MCF 10A (cell line): ENCODE measurements at regions not wholly inside any gene's neighbourhood (a gene's known extent, or its start where the extent isn't known, plus 50 kb on each side); places are given as distances from the start of the nearest gene placed in this dataset.

Experiments used
- BruUV-seq: library from RNA; stranded (reverse); fragments of 400-500 nt; replicated peaks from 2 replicates; lab custom pipeline; 2021; lab: Mats Ljungman, UMichigan
- CTCF ChIA-PET: fragments of 300-600 bp; sonication (Branson Sonifier 250); formaldehyde crosslinking; extraction: SDS; loops from one replicate; lab custom pipeline; 2021; ENCODE audit warnings: antibody characterized with exemption, inconsistent platforms; lab: Yijun Ruan, JAX
- POLR2A ChIA-PET: fragments of 300-600, 350-650 bp; sonication (Branson Sonifier 250); formaldehyde crosslinking; extraction: SDS; loops from one replicate; lab custom pipeline; 2020; ENCODE audit warnings: antibody characterized with exemption, inconsistent platforms; lab: Yijun Ruan, JAX
- DNase-seq: peaks from one replicate; pipeline ENCODE4 v3.0.0-alpha.2; 2018; ENCODE audit not compliant: unreplicated experiment
- H3K27ac Mint-ChIP-seq: one replicate; pipeline ENCODE4 v1.8.0; 2022; ENCODE audit warnings: mild to moderate bottlenecking, low read depth, mixed read lengths; ENCODE audit not compliant: unreplicated experiment
- H3K27me3 Mint-ChIP-seq: one replicate; pipeline ENCODE4 v1.8.0; 2022; ENCODE audit warnings: mixed read lengths; ENCODE audit not compliant: insufficient read depth, unreplicated experiment
- H3K36me3 Mint-ChIP-seq: one replicate; pipeline ENCODE4 v1.8.0; 2022; ENCODE audit warnings: mild to moderate bottlenecking, moderate library complexity, mixed read lengths; ENCODE audit not compliant: insufficient read depth, unreplicated experiment
- H3K4me1 Mint-ChIP-seq: one replicate; pipeline ENCODE4 v1.8.0; 2022; ENCODE audit warnings: mixed read lengths; ENCODE audit not compliant: insufficient read depth, unreplicated experiment
- H3K4me3 Mint-ChIP-seq: one replicate; pipeline ENCODE4 v1.8.0; 2022; ENCODE audit warnings: mild to moderate bottlenecking, moderate library complexity, mixed read lengths; ENCODE audit not compliant: unreplicated experiment
- H3K9me3 Mint-ChIP-seq: one replicate; pipeline ENCODE4 v1.8.0; 2022; ENCODE audit warnings: mixed read lengths; ENCODE audit not compliant: unreplicated experiment
- intact Hi-C: fragments of 100-400 bp; cut with micrococcal nuclease; formaldehyde crosslinking; loops from 2 replicates; pipeline ENCODE4 v1.14.1; 2022
- TF ChIP-seq, protein P1 (sequence below): fragments of 200-600 bp; IDR thresholded peaks from one replicate; pipeline ENCODE4 v1.8.0; 2022; ENCODE audit warnings: antibody characterized with exemption, mild to moderate bottlenecking; ENCODE audit not compliant: unreplicated experiment

DNA sequence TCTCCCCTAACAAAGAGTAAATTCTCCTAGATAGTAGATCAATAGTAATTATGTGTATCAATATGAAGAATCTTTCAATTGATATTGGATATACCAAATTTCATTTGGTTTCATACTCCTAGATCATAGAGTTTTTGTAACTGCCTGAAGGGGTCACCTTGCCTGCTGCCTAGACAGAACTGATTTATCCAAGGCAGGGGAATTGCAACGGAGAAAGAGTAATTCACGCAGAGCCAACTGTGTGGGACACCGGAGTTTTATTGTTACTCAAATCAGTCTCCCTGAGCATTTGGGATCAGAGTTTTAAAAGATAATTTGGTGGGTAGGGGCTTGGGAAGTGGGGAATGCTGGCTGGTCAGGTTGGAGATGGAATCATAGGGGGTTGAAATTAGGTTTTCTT, 92.2 kb upstream of the SLC8A1 start:
- Mint-ChIP-seq H3K4me3 (no peak overlapping the region), H3K27me3 (no peaks in the 10 kb centered on the region), H3K27ac (no peak overlapping the region), H3K9me3 (no peaks in the 10 kb centered on the region), H3K36me3 (no peaks in the 10 kb centered on the region), H3K4me1 (no peaks in the 10 kb centered on the region)
- TF ChIP-seq, protein P1, sequence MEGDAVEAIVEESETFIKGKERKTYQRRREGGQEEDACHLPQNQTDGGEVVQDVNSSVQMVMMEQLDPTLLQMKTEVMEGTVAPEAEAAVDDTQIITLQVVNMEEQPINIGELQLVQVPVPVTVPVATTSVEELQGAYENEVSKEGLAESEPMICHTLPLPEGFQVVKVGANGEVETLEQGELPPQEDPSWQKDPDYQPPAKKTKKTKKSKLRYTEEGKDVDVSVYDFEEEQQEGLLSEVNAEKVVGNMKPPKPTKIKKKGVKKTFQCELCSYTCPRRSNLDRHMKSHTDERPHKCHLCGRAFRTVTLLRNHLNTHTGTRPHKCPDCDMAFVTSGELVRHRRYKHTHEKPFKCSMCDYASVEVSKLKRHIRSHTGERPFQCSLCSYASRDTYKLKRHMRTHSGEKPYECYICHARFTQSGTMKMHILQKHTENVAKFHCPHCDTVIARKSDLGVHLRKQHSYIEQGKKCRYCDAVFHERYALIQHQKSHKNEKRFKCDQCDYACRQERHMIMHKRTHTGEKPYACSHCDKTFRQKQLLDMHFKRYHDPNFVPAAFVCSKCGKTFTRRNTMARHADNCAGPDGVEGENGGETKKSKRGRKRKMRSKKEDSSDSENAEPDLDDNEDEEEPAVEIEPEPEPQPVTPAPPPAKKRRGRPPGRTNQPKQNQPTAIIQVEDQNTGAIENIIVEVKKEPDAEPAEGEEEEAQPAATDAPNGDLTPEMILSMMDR, result no peak
- DNase-seq, result no peak
- BruUV-seq, result no TSS peak
- intact Hi-C loops, result no loop called here
- ChIA-PET POLR2A (no interaction called here), CTCF (interaction anchor here (1.4 kb wide), 1 partner anchor 11 kb away, joined by 3 read pairs; no protein-coding TSS in a partner anchor)

DNA sequence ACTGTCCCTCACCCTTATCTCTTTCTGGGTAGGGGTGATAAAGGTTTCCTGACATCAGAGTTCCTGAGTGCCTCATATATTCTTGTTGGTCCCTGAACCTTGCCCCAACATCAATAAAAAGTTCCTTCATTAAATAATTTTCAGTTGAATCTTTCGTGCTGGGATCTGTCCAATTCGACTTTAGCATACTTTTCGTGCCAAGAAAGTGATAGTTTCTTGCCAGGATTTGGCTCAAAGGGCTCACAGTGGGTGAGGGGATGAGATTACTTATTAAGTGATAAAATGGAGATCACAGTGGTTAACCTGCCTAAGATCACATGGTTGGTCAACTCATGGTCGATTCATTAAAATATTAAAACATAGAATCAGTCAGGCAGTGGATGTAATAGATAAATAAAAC, 93.8 kb upstream of the SLC8A1 start:
- BruUV-seq, result no TSS peak
- Mint-ChIP-seq H3K4me1 (no peaks in the 10 kb centered on the region), H3K9me3 (no peaks in the 10 kb centered on the region), H3K4me3 (no peak overlapping the region), H3K27me3 (no peaks in the 10 kb centered on the region), H3K36me3 (no peaks in the 10 kb centered on the region), H3K27ac (no peak overlapping the region)
- POLR2A ChIA-PET, result no interaction called here
- TF ChIP-seq, protein P1, result no peak
- intact Hi-C loops, result no loop called here
- CTCF ChIA-PET, result no interaction called here
- no peak for DNase-seq

DNA sequence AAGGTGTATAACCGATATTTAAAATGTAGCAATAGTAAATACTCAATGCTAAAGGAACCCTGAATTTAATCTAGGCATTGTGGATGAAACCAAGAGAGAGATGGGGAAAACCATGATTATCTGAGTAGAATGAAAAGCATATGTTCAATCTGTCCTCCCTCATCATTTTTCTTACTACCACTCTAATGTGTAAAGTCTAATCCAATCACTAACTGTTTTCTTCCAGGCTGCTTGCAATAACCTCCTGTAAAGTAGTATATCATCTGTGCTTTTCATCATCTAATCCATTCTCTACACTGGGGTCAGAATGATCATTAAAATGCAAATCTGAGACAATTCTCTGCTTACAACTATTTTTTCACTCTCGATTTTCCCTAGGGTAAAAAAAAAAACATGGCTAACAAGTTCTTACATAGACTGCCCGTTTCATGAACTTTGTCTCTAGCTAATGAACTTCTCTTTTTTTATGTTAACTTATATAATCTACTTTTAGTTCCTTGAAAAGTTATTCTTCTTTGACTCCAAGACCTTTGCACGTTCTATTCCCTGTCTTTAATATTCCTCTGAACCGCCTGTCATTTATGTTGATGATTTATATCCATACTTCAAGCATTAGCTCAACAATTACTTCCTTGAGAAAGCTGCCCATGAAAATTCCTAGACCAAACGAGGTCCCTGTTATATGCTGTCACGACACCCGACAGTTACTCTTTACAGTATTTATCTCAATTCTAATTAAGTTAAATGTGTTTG, 94.7 kb upstream of the SLC8A1 start:
- intact Hi-C loops, result no loop called here
- no TSS peak for BruUV-seq
- CTCF ChIA-PET, result interaction anchor here (0.6 to 1.2 kb wide), 3 partner anchors 9 to 635 kb away, joined by 4 to 5 read pairs (median 5); no protein-coding TSS in a partner anchor

DNA sequence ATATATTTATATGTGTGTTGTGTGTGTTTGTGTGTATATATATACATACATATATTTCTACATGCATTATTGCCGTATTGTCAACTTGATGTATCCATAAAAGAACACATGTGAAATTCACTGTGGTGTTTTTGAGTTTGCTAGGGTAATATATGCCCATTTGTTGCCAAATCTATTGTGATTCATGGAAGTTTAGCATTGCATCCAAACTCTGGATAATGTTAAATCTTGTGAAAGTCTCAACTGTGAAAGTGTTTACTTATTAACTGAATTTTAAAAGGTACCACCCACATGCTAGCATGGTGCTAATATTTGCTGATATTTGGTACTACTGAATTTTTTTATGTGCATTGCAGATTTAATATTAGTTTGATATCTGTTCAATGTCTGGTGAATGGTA, 96.6 kb upstream of the SLC8A1 start:
- CTCF ChIA-PET, result no interaction called here
- Mint-ChIP-seq H3K27ac (no peak overlapping the region), H3K4me1 (no peaks in the 10 kb centered on the region), H3K9me3 (no peaks in the 10 kb centered on the region), H3K4me3 (no peak overlapping the region), H3K36me3 (no peaks in the 10 kb centered on the region), H3K27me3 (no peaks in the 10 kb centered on the region)
- POLR2A ChIA-PET, result no interaction called here
- intact Hi-C loops, result no loop called here
- no peak for DNase-seq
- BruUV-seq, result no TSS peak
- TF ChIP-seq, protein P1, result no peak

More for the DNA sequence above, 94.7 kb upstream of the SLC8A1 start:
- Mint-ChIP-seq H3K4me1 (no peaks in the 10 kb centered on the region), H3K4me3 (no peak overlapping the region), H3K27ac (no peak overlapping the region), H3K36me3 (no peaks in the 10 kb centered on the region), H3K27me3 (no peaks in the 10 kb centered on the region), H3K9me3 (no peaks in the 10 kb centered on the region)
- TF ChIP-seq, protein P1, result no peak
- POLR2A ChIA-PET, result no interaction called here
- DNase-seq, result no peak
